ENCODE measurements at regions not wholly inside any gene's neighbourhood (a gene's known extent, or its start where the extent isn't known, plus 50 kb on each side); places are given as distances from the start of the nearest gene placed in this dataset.

GRCh38 chr6:23561732-23562131 lies 564.3 kb upstream of the NRSN1 start:
- H3K36me3 ChIP-seq (ENCODE audit: control insufficient read depth in 2 of 2, insufficient read depth in 2 of 2, low read length in 1 of 2), result no peaks in the 10 kb centered on the region
- H3K27ac ChIP-seq (ENCODE audit: low read depth in 1 of 2, low read length in 1 of 2), result no peak overlapping the region
- no peaks in the 10 kb centered on the region for H3K4me1 ChIP-seq (ENCODE audit: control insufficient read depth in 2 of 2, insufficient read depth in 2 of 2, low read length in 2 of 2)
- H3K4me3 ChIP-seq (ENCODE audit: low read length in 2 of 2), result no peak overlapping the region
- no peaks in the 10 kb centered on the region for H3K27me3 ChIP-seq (ENCODE audit: control insufficient read depth in 2 of 2, insufficient read depth in 1 of 2, low read length in 1 of 2)
- 90% methylated on average over 1 of the region's 1 CpG for WGBS
- no peak for DNase-seq (ENCODE audit: low read depth in 6 of 9, low spot score in 9 of 9)
- peaks cover 0 to 1% of the 10 kb centered on the region in 2 donors for H3K9me3 ChIP-seq (ENCODE audit: control insufficient read depth in 2 of 2, insufficient read depth in 1 of 2, low read length in 1 of 2)

DNA sequence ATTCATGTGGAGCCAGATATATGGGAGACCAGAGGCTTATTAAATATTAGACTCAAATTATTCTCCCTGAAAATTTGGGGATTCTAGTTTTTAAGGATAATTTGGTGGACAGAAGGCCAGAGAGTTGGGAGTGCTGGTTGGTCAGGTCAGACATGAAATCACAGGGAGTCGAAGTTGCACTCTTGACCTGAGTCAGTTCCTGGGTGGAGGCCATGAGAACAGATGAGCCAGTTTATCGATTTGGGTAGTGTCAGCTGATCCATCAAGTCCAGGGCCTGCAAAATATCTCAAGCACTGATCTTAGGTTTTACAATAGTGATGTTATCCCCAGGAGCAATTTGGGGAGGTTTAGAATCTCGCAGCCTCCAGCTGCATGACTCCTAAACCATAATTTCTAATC lies 563.5 kb upstream of the NRSN1 start:
- H3K36me3 ChIP-seq (ENCODE audit: control insufficient read depth in 2 of 2, insufficient read depth in 2 of 2, low read length in 1 of 2), result no peaks in the 10 kb centered on the region
- no peak overlapping the region for H3K4me3 ChIP-seq (ENCODE audit: low read length in 2 of 2)
- 92% methylated on average over 3 of the region's 3 CpGs for whole genome bisulfite sequencing
- no peaks in the 10 kb centered on the region for H3K27me3 ChIP-seq (ENCODE audit: control insufficient read depth in 2 of 2, insufficient read depth in 1 of 2, low read length in 1 of 2)
- H3K9me3 ChIP-seq (ENCODE audit: control insufficient read depth in 2 of 2, insufficient read depth in 1 of 2, low read length in 1 of 2), result peaks cover 0 to 1% of the 10 kb centered on the region in 2 donors
- H3K27ac ChIP-seq (ENCODE audit: low read depth in 1 of 2, low read length in 1 of 2), result no peak overlapping the region
- DNase-seq (ENCODE audit: low read depth in 6 of 9, low spot score in 9 of 9), result no peak
- H3K4me1 ChIP-seq (ENCODE audit: control insufficient read depth in 2 of 2, insufficient read depth in 2 of 2, low read length in 2 of 2), result no peaks in the 10 kb centered on the region

- Histone ChIP-seq H3K4me3 (ENCODE audit: low read length in 2 of 2) (no peak overlapping the region), H3K4me1 (ENCODE audit: control insufficient read depth in 2 of 2, insufficient read depth in 2 of 2, low read length in 2 of 2) (no peaks in the 10 kb centered on the region), H3K27ac (ENCODE audit: low read depth in 1 of 2, low read length in 1 of 2) (no peak overlapping the region), H3K27me3 (ENCODE audit: control insufficient read depth in 2 of 2, insufficient read depth in 1 of 2, low read length in 1 of 2) (no peaks in the 10 kb centered on the region), H3K9me3 (ENCODE audit: control insufficient read depth in 2 of 2, insufficient read depth in 1 of 2, low read length in 1 of 2) (peaks cover 0 to 1% of the 10 kb centered on the region in 2 donors), H3K36me3 (ENCODE audit: control insufficient read depth in 2 of 2, insufficient read depth in 2 of 2, low read length in 1 of 2) (no peaks in the 10 kb centered on the region)
- 79% methylated on average over 3 of the region's 3 CpGs for WGBS
- no peak for DNase-seq (ENCODE audit: low read depth in 6 of 9, low spot score in 9 of 9)
Measured at GRCh38 chr6:23563323-23563722, 562.7 kb upstream of the NRSN1 start.

DNA sequence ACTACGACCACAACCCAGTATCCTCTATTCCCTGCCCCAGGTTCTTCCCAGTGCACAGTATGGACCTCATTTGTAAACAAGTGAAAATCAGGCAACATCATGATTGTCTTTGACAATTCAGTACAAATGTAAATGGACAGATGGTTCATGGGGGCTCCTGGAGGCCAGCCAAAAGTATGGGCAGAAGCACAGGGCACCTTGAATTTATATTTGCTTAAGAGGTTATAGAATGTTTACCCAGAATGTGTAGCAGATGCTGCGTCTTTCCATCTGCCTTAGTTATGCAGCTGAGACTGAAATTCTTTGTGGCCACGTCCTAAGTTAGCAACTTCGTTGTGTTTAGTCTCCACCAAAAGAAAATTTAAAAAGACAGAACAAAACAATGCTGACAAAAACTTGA lies 559.6 kb upstream of the NRSN1 start:
- Histone ChIP-seq H3K27me3 (ENCODE audit: control insufficient read depth in 2 of 2, insufficient read depth in 1 of 2, low read length in 1 of 2) (no peaks in the 10 kb centered on the region), H3K4me3 (ENCODE audit: low read length in 2 of 2) (no peak overlapping the region), H3K36me3 (ENCODE audit: control insufficient read depth in 2 of 2, insufficient read depth in 2 of 2, low read length in 1 of 2) (no peaks in the 10 kb centered on the region), H3K9me3 (ENCODE audit: control insufficient read depth in 2 of 2, insufficient read depth in 1 of 2, low read length in 1 of 2) (peaks cover 0 to 1% of the 10 kb centered on the region in 2 donors), H3K27ac (ENCODE audit: low read depth in 1 of 2, low read length in 1 of 2) (no peak overlapping the region), H3K4me1 (ENCODE audit: control insufficient read depth in 2 of 2, insufficient read depth in 2 of 2, low read length in 2 of 2) (no peaks in the 10 kb centered on the region)
- no peak for DNase-seq (ENCODE audit: low read depth in 6 of 9, low spot score in 9 of 9)
- WGBS, result 94% methylated on average over 4 of the region's 4 CpGs

DNA sequence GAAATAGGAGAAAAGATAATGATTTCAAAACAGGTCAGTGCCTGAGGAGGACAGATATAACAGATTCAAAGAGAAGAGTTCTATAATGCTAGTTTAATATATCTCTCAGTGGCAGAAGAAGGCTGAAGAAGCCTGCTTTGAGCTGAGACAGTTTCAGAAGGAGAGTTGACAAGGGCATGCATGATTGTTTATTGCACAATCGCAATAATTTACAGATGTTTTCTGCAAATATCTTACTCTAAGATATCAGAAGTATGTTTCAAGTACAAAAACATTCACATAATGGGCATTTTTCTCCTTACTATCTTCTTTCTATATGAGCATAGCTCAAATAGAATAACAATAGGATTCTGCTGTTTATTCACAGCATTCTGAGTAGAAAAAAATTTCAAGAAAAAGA lies 557.7 kb upstream of the NRSN1 start:
- Histone ChIP-seq H3K4me1 (ENCODE audit: control insufficient read depth in 2 of 2, insufficient read depth in 2 of 2, low read length in 2 of 2) (no peaks in the 10 kb centered on the region), H3K9me3 (ENCODE audit: control insufficient read depth in 2 of 2, insufficient read depth in 1 of 2, low read length in 1 of 2) (no peaks in the 10 kb centered on the region), H3K27me3 (ENCODE audit: control insufficient read depth in 2 of 2, insufficient read depth in 1 of 2, low read length in 1 of 2) (no peaks in the 10 kb centered on the region), H3K36me3 (ENCODE audit: control insufficient read depth in 2 of 2, insufficient read depth in 2 of 2, low read length in 1 of 2) (no peaks in the 10 kb centered on the region), H3K27ac (ENCODE audit: low read depth in 1 of 2, low read length in 1 of 2) (no peak overlapping the region), H3K4me3 (ENCODE audit: low read length in 2 of 2) (no peak overlapping the region)
- DNase-seq (ENCODE audit: low read depth in 6 of 9, low spot score in 9 of 9), result no peak
- 90% methylated on average over 1 of the region's 1 CpG for WGBS

- H3K27me3 ChIP-seq (ENCODE audit: control insufficient read depth in 2 of 2, insufficient read depth in 1 of 2, low read length in 1 of 2), result no peaks in the 10 kb centered on the region
- no peak overlapping the region for H3K4me3 ChIP-seq (ENCODE audit: low read length in 2 of 2)
- no peak for DNase-seq (ENCODE audit: low read depth in 6 of 9, low spot score in 9 of 9)
- H3K36me3 ChIP-seq (ENCODE audit: control insufficient read depth in 2 of 2, insufficient read depth in 2 of 2, low read length in 1 of 2), result no peaks in the 10 kb centered on the region
- H3K4me1 ChIP-seq (ENCODE audit: control insufficient read depth in 2 of 2, insufficient read depth in 2 of 2, low read length in 2 of 2), result no peaks in the 10 kb centered on the region
- no peak overlapping the region for H3K27ac ChIP-seq (ENCODE audit: low read depth in 1 of 2, low read length in 1 of 2)
- WGBS, result 76% methylated on average over 5 of the region's 5 CpGs
- H3K9me3 ChIP-seq (ENCODE audit: control insufficient read depth in 2 of 2, insufficient read depth in 1 of 2, low read length in 1 of 2), result no peaks in the 10 kb centered on the region
Measured at GRCh38 chr6:23584134-23584763, 541.8 kb upstream of the NRSN1 start.

GRCh38 chr6:23587582-23587981 lies 538.4 kb upstream of the NRSN1 start:
- Histone ChIP-seq H3K4me1 (ENCODE audit: control insufficient read depth in 2 of 2, insufficient read depth in 2 of 2, low read length in 2 of 2) (no peaks in the 10 kb centered on the region), H3K36me3 (ENCODE audit: control insufficient read depth in 2 of 2, insufficient read depth in 2 of 2, low read length in 1 of 2) (no peaks in the 10 kb centered on the region), H3K9me3 (ENCODE audit: control insufficient read depth in 2 of 2, insufficient read depth in 1 of 2, low read length in 1 of 2) (no peaks in the 10 kb centered on the region), H3K27ac (ENCODE audit: low read depth in 1 of 2, low read length in 1 of 2) (no peak overlapping the region), H3K4me3 (ENCODE audit: low read length in 2 of 2) (no peak overlapping the region), H3K27me3 (ENCODE audit: control insufficient read depth in 2 of 2, insufficient read depth in 1 of 2, low read length in 1 of 2) (no peaks in the 10 kb centered on the region)
- no peak for DNase-seq (ENCODE audit: low read depth in 6 of 9, low spot score in 9 of 9)
- 90% methylated on average over 1 of the region's 1 CpG for WGBS

- WGBS, result 95% methylated on average over 2 of the region's 2 CpGs
Measured at GRCh38 chr6:23589811-23590210, 536.2 kb upstream of the NRSN1 start.

GRCh38 chr6:23590498-23591126 lies 535.4 kb upstream of the NRSN1 start:
- Histone ChIP-seq H3K4me3 (ENCODE audit: low read length in 2 of 2) (no peak overlapping the region), H3K27ac (ENCODE audit: low read depth in 1 of 2, low read length in 1 of 2) (no peak overlapping the region), H3K36me3 (ENCODE audit: control insufficient read depth in 2 of 2, insufficient read depth in 2 of 2, low read length in 1 of 2) (no peaks in the 10 kb centered on the region), H3K4me1 (ENCODE audit: control insufficient read depth in 2 of 2, insufficient read depth in 2 of 2, low read length in 2 of 2) (no peaks in the 10 kb centered on the region), H3K9me3 (ENCODE audit: control insufficient read depth in 2 of 2, insufficient read depth in 1 of 2, low read length in 1 of 2) (no peaks in the 10 kb centered on the region), H3K27me3 (ENCODE audit: control insufficient read depth in 2 of 2, insufficient read depth in 1 of 2, low read length in 1 of 2) (no peaks in the 10 kb centered on the region)
- 90% methylated on average over 1 of the region's 1 CpG for WGBS
- DNase-seq (ENCODE audit: low read depth in 6 of 9, low spot score in 9 of 9), result no peak

More at GRCh38 chr6:23589811-23590210, 536.2 kb upstream of the NRSN1 start:
- Histone ChIP-seq H3K9me3 (ENCODE audit: control insufficient read depth in 2 of 2, insufficient read depth in 1 of 2, low read length in 1 of 2) (no peaks in the 10 kb centered on the region), H3K4me3 (ENCODE audit: low read length in 2 of 2) (no peak overlapping the region), H3K27ac (ENCODE audit: low read depth in 1 of 2, low read length in 1 of 2) (no peak overlapping the region), H3K36me3 (ENCODE audit: control insufficient read depth in 2 of 2, insufficient read depth in 2 of 2, low read length in 1 of 2) (no peaks in the 10 kb centered on the region), H3K4me1 (ENCODE audit: control insufficient read depth in 2 of 2, insufficient read depth in 2 of 2, low read length in 2 of 2) (no peaks in the 10 kb centered on the region), H3K27me3 (ENCODE audit: control insufficient read depth in 2 of 2, insufficient read depth in 1 of 2, low read length in 1 of 2) (no peaks in the 10 kb centered on the region)
- no peak for DNase-seq (ENCODE audit: low read depth in 6 of 9, low spot score in 9 of 9)
